NT2/D1 (cell line): ENCODE measurements at regions not wholly inside any gene's neighbourhood (a gene's known extent, or its start where the extent isn't known, plus 50 kb on each side); places are given as distances from the start of the nearest gene placed in this dataset.

ENCODE experiments used
- DNase-seq: peaks from one replicate; pipeline ENCODE4 v3.0.0-alpha.2; 2011; ENCODE audit warnings: low read depth, low spot score
- H3K27me3 ChIP-seq: 2 replicates; pipeline ENCODE4 v1.6.0; 2011; ENCODE audit warnings: mild to moderate bottlenecking; ENCODE audit not compliant: insufficient read length, insufficient read depth
- H3K36me3 ChIP-seq: 2 replicates; pipeline ENCODE4 v1.6.1; 2011; ENCODE audit warnings: mild to moderate bottlenecking, low read length, mixed read lengths; ENCODE audit not compliant: insufficient read depth, insufficient read length
- H3K4me1 ChIP-seq: 2 replicates; pipeline ENCODE4 v1.5.1; 2011; ENCODE audit not compliant: insufficient read depth, insufficient read length
- H3K4me3 ChIP-seq: 2 replicates; pipeline ENCODE4 v1.5.1; 2011; ENCODE audit warnings: low read depth; ENCODE audit not compliant: insufficient read length
- H3K9ac ChIP-seq: 2 replicates; pipeline ENCODE4 v1.6.0; 2011; ENCODE audit warnings: low read depth; ENCODE audit not compliant: insufficient read length
- H3K9me3 ChIP-seq: 2 replicates; pipeline ENCODE4 v1.5.1; 2011; ENCODE audit warnings: mild to moderate bottlenecking, low read length; ENCODE audit not compliant: insufficient read depth
- SUZ12 ChIP-seq: IDR thresholded peaks from 2 replicates; pipeline ENCODE4 v1.6.1; 2011; ENCODE audit not compliant: insufficient read length, insufficient read depth; ENCODE audit errors: extremely low read depth
- YY1 ChIP-seq: IDR thresholded peaks from 2 replicates; pipeline ENCODE4 v1.6.1; 2011; ENCODE audit not compliant: insufficient read length, insufficient read depth
- ZNF274 ChIP-seq: IDR thresholded peaks from 2 replicates; pipeline ENCODE4 v1.6.1; 2011; ENCODE audit warnings: mild to moderate bottlenecking, low read depth, low read length

DNA sequence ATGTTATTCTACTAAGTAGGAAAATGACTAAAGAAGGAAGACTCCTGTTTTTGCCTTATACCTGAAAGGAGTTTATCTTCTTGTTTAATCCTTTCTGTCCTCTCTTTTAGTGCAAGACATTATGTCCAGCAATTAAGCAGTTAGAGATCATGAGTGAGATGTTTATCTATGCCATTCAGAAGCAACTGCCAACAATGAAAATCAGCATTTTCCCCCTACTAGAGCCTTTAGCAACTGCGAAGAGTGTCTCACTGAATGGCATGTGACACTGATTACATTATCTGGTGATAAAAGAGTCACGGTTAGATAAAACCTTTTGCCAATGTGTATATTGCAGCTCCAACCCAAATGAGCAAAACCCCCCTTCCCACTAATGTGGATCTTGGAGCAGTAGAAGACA lies 357.7 kb upstream of the SYT4 start:
- no peak for DNase-seq
- H3K4me1 ChIP-seq, result no peaks in the 10 kb centered on the region
- H3K27me3 ChIP-seq, result no peaks in the 10 kb centered on the region
- TF ChIP-seq YY1, result no peak
- TF ChIP-seq SUZ12, result no peak
- no peak for TF ChIP-seq ZNF274
- H3K36me3 ChIP-seq, result no peaks in the 10 kb centered on the region
- no peaks in the 10 kb centered on the region for H3K9me3 ChIP-seq
- H3K9ac ChIP-seq, result no peak overlapping the region
- H3K4me3 ChIP-seq, result no peak overlapping the region

DNA sequence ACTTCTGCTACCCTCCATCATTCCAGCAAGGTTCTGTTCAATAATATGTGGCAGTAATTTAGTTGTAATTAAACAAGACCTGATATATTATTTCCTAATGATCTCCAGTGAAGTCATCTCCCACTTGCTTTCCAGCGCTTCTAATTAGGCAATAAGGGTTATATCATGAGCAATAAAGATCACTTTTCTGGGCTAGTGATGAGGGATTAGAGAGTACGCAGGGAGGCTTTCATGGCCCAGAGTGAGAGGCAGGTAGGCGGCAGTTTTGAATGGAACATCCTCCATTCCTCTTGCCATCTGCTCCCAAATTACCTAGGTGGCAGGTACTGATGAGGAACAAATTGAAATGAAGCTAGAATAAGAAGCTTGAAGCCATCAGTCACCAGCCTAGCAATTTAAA lies 358.1 kb upstream of the SYT4 start:
- H3K27me3 ChIP-seq, result no peaks in the 10 kb centered on the region
- H3K9me3 ChIP-seq, result no peaks in the 10 kb centered on the region
- no peaks in the 10 kb centered on the region for H3K36me3 ChIP-seq
- TF ChIP-seq SUZ12 (no peak), ZNF274 (no peak), YY1 (no peak)
- H3K9ac ChIP-seq, result no peak overlapping the region
- H3K4me3 ChIP-seq, result no peak overlapping the region
- H3K4me1 ChIP-seq, result no peaks in the 10 kb centered on the region
- DNase-seq, result no peak

DNA sequence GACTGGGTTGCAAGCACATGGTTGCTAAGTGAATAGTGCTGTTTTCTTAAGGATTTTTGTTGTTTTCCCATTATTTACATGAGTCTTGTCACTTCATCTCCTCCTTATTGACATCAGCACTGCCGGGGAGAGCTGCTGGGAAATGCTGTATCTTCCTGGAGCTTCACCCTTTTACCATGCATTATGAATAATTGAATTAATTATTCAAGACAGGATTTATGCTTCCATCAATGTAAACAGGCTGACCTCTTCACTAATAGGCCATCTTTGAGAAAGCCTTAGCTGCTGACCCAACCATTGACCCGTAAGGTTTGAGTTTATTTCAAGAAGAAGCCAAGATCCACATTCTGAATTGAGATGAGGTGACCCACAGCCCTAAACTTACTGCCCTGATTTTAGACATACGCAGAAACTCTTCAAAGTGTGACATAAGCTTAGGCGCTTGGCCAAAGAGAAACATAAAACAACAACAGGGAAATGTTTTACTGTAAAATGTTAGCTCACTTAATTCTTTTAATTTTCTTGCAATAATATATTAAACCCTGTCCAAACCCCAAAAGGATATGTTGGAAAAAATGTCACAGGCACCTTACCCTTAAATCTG lies 365.5 kb upstream of the SYT4 start:
- H3K4me1 ChIP-seq, result no peaks in the 10 kb centered on the region
- H3K4me3 ChIP-seq, result no peak overlapping the region
- no peak overlapping the region for H3K9ac ChIP-seq
- TF ChIP-seq ZNF274, result no peak
- no peak for TF ChIP-seq SUZ12
- TF ChIP-seq YY1, result no peak
- H3K9me3 ChIP-seq, result no peaks in the 10 kb centered on the region
- H3K36me3 ChIP-seq, result no peaks in the 10 kb centered on the region
- no peaks in the 10 kb centered on the region for H3K27me3 ChIP-seq
- DNase-seq, result no peak

DNA sequence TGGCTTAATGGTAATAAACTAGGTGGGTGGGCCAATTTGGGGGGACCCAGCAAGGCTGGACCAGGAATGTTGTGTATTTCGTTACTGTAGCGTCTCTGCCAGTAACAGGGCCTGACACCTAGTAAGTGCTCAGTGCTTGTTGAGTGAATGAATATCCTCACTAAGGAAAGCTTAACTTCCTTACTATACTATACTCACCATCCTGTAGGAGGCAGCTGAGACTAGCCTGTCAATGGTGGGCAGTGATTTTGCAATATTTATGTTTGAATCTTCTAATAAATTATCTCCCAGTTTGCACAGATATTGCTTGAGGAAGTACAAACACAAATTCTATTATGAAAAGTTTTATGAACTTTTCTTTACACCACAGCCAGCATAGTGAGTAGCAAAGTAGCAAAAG lies 370.7 kb upstream of the SYT4 start:
- TF ChIP-seq SUZ12 (no peak), YY1 (no peak), ZNF274 (no peak)
- H3K9me3 ChIP-seq, result no peaks in the 10 kb centered on the region; the same call in 1 of the 2 replicates
- no peak for DNase-seq
- H3K36me3 ChIP-seq, result no peaks in the 10 kb centered on the region
- H3K4me1 ChIP-seq, result no peaks in the 10 kb centered on the region
- no peak overlapping the region for H3K4me3 ChIP-seq
- H3K9ac ChIP-seq, result no peak overlapping the region
- H3K27me3 ChIP-seq, result no peaks in the 10 kb centered on the region

DNA sequence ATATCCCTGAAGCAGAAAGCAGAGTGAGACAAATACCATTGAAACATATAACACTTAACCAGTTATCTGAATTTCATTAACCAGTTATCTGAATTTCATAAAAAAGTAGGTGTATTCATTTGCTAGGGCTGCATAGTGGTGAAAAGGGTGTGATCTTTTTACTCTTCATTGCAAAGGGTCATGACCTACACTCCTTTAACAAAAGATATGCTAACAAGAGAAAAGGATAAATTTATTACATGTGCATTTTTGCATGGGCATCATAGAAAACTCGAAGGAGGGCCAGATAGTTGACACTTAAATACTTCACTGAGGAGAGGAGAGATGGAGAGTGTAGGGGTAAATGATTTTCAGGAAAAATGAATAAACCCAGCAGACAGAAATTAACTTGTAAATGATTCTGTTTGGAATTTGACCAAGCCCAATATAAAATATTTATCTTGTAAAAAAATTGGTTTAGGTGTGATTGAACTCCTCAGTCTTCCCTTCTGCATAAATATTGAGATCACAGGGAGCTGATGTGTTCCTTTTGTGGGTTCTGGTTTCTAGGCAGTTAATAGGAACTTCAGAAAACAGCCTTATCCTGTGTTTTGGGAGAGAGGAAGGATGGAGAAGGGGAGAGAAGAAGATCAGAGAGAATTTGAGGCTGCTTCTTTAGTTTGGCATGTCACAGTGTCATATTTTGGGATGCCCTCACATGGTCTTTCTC lies 372.5 kb upstream of the SYT4 start:
- Histone ChIP-seq H3K4me3 (no peak overlapping the region), H3K27me3 (no peaks in the 10 kb centered on the region), H3K36me3 (no peaks in the 10 kb centered on the region), H3K9ac (no peak overlapping the region), H3K9me3 (no peaks in the 10 kb centered on the region; the same call in 1 of the 2 replicates), H3K4me1 (no peaks in the 10 kb centered on the region)
- TF ChIP-seq YY1 (no peak), SUZ12 (no peak), ZNF274 (no peak)
- DNase-seq, result no peak

DNA sequence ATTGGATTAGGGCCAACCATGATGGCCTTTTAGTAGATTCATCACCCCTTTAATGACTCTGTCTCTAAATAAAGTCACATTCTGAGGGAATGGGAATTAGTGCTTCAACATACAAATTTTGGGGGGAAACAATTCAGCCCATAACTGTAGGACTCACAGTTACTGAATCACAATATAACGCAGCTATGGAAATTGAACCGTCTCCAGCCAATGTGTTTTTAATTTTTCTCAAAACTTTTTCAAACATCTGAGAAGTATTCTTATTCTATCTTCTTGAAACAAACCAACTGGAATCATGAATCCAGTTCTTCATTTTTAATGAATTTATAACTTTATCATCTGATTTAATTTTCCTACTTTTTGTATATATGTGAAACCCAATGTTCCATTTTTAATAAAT lies 373.1 kb upstream of the SYT4 start:
- H3K9me3 ChIP-seq, result no peaks in the 10 kb centered on the region; the same call in 1 of the 2 replicates
- H3K9ac ChIP-seq, result no peak overlapping the region
- no peaks in the 10 kb centered on the region for H3K4me1 ChIP-seq
- DNase-seq, result no peak
- H3K4me3 ChIP-seq, result no peak overlapping the region
- TF ChIP-seq YY1 (no peak), SUZ12 (no peak)
- no peaks in the 10 kb centered on the region for H3K27me3 ChIP-seq
- H3K36me3 ChIP-seq, result no peaks in the 10 kb centered on the region

DNA sequence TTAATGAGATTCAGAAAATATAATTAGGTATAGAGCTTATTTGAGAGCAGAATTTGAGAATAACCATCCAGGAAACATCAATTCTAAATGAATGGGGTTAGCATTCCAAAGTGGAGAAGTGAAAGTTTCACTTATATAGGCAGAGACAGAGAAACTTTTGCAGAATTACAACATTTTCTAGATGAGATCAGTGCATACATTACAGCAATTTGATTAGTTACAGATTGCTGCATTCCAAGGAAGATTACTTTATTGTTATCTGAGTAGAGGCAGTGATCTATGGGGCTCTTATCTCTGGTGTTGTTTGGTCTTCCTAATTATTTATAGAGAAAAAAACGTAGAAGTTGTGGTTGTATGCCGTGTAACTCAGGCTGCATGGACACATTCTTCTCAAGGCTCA lies 373.8 kb upstream of the SYT4 start:
- H3K4me3 ChIP-seq, result no peak overlapping the region
- no peaks in the 10 kb centered on the region for H3K36me3 ChIP-seq
- no peak overlapping the region for H3K9ac ChIP-seq
- no peaks in the 10 kb centered on the region for H3K4me1 ChIP-seq
- no peaks in the 10 kb centered on the region; the same call in 1 of the 2 replicates for H3K9me3 ChIP-seq
- no peak for TF ChIP-seq YY1
- TF ChIP-seq ZNF274, result no peak
- TF ChIP-seq SUZ12, result no peak
- no peaks in the 10 kb centered on the region for H3K27me3 ChIP-seq
- DNase-seq, result no peak
